NCI-H2196 treated with DMSO at 0.1 percent for 48 hours (cell line): ENCODE measurements at regions not wholly inside any gene's neighbourhood (a gene's known extent, or its start where the extent isn't known, plus 50 kb on each side); places are given as distances from the start of the nearest gene placed in this dataset.
A peak's percentile ranks its signal among the peaks of the same experiment; 100 is the strongest.

Experiments used
- DNase-seq: peaks from one replicate; lab custom pipeline; 2025; ENCODE audit not compliant: unreplicated experiment; lab: John Stamatoyannopoulos, UW

DNA sequence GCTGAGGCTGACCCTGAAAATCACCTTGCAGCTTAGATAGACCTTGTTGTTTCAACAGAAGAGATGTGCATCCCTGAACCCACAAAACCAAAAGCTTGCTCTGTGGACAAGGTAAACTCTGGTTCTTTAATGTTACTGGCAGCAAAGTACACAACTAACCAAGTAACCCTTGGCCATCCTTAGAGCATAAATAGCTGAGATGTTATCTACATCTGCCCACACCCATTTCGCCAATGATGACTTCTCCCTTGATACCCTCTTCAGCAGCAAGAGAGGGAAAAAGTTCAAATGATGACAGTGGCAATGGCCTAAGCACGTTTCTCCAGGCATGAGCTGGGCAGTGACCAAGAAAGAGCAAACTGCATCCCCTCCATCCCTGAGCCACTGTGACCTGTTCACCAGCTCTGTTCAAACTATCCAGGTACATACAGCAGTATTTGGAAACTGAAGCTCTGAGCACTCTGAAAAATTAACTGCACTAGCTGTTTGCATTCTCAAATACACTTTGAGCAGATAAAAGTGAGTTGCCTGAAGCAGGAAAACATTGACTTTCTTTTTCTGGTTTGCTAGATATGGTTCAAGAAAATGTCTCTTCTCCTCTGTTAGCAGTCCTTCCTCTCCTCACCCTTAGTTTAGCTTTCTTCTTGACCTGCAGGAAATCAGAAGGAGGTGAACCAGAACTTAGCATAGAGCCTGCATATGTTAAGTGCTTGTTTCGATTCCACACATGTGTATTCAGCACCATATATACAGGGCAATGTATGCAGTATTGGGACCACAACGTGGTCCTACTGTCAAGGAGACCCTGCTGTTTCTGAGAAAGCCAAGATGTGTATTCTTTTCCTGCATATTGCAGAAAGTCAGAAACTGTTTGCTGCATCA lies 231.7 kb downstream of the FOXO1 start:
- DNase-seq = no peak

DNA sequence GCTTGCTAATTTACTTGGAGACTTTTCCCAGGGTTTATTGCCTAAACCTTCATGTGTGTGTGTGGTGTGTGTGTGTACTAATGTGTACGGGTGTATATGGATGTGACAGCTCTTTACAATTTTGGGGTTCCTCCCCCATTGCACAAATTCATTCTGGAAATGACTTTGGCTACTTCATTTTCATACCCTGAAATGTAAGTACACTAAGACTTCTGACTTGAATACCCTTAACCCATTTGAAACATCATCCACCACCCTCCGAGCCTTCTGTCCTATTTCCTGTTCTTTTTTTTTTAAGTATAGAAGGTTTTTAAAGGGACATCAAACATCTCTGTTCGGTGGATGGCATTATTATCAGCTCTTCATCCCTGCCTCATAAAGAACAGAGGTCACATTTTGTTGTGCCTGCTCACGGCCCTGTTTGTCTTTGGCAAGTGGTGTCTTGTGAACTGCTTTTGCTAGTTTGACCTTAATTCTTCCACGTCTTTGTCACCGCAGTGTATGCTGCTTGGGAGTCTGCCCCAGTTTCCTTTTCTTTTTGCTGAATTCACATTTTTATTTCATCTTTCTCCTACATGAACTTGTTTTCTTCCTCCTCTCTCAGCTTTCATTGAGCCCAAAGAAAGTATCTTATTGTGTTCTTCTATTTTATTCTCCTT lies 228.3 kb downstream of the FOXO1 start:
- DNase-seq = no peak

- DNase-seq = no peak
These were observed 227.2 kb downstream of the FOXO1 start for GRCh38 chr13:40438999-40439797.

DNA sequence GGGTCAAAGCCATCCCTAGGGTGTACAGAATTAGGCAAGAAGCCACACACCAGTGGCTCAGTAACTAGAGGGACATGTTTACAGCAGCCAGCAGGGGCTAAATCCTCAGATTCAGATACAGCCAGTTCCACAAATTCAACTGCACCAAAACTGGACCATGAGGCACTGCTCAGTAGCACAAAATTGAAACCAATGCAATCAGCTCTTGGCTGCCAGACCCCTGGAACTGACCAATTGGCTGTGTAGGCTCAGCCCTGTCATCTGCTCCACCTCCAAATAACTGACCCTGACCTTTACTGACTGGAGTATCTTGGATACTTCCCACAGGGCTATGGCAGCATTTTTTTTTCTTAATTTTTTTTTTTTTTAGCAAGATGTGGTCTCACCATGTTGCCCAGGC lies 226.5 kb downstream of the FOXO1 start:
- no peak for DNase-seq

DNA sequence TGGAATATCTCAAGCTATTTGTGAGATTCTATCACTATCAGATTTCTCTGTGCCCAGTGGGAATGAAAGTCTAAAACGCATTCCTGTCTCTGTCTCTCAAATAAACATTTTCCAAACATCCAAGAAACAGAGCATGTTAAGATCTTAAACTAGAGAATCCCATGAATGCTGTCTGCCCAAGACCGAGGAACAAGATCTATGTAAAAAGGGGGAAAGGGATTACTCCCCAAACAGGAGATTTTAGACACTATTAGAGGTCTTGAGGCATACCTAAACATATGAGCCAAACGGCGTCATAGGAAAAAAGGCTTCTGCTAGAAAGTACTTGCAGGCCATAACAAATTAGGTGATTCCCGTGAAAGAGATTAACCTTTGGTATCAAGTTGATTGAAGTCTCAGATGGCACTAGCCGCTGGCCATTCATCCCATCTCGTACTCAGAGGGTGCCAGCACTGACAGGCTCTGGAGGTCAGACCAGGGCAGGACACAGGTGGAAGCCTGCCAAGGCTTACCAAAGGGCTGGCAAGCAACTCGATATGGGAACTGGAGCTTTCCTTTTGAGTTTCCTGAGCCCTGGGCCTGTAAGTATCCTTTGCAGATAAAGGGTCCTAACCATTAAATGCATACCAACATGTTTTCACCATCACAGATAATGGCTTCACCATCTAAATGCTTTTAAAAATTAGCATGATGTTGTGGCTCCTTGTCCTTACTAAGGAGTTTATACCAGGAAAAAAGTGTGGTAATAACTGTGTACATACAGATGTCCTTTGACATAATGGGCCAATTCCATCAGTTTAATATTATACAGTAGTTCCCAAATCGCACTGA lies 225.2 kb downstream of the FOXO1 start:
- DNase-seq = peak; percentile 49

- DNase-seq = no peak
These were observed 224.2 kb downstream of the FOXO1 start for GRCh38 chr13:40442231-40442630.

DNA sequence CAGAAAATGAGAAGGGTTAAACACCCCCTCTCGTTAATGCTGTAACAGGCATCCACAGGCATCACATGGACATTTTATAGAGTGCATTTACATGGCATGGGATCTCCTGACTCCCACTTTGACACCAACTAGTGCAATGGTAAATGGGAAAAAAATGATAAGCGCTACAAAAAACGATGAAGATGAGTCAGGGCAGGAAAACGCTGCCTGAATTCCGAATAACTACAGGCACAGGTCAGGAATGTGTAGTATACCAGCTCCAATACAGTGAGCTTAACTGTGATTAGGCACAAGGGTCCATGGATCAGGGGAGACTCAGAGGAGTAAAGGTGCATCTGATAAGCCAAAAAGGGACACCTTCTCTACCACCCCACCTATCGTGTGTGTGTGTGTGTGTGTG lies 223.6 kb downstream of the FOXO1 start:
- no peak for DNase-seq

DNA sequence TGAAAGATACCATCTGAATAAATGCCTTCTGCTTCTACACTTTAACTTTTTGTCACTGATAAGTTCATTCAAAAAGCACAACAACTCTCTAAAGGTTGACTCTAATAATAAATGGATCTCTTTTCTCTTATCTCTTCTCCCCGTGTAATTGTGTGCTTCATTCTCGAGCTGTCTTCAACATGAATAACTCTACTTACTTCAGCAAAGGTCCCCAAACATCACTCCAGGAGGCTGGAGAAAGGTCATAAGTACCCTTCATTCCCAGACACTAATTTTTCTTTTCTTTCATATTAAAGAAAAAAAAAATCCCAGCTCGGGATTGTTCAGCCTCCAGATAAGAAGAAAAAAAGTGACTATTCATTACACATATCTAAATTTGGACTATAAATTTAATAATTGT lies 222.2 kb downstream of the FOXO1 start:
- no peak for DNase-seq

DNA sequence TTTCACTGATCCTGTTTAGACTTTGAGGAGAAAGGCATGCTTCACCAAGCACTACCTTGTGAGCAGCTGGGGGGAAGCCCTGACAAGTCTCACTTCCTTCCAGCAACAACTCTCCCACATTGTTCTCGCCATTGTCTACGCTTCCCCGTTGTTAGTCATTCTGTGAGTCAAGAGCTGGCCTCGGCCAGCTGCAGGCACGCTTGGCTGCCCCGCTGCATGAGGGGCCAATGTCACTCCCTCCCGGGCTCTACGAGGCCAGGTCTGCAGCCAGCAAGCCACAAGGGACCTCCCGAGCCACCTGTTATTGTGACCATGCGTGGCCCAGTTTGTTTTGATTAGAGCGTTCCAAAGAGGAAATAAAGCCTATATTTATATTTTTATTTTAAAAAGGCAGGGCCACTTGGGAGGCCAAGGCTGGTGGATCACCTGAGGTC lies 220.9 kb downstream of the FOXO1 start:
- DNase-seq = no peak

DNA sequence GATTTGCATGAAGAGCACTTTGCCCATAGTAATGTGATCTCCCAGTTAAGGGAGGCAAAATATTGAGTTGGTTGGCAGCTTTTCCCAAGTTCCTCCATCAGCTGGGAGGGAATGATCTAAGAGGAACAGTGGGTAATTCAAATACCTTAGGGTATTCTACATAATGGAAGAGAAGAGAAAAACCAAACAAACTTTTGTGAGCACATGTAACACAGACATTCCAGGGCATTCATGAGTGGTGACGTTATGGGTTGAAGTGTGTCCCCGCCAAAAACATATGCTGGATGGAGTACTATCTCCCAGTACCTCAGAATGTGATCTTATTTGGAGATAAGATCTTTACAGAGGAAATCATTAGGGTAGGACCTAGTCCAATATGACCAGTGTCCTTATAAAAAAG lies 220.1 kb downstream of the FOXO1 start:
- DNase-seq = no peak

- no peak for DNase-seq
These were observed 218.6 kb downstream of the FOXO1 start for GRCh38 chr13:40447857-40448256.

GRCh38 chr13:40452038-40452666 lies 214.3 kb downstream of the FOXO1 start:
- no peak for DNase-seq

- no peak for DNase-seq
These were observed 213.6 kb downstream of the FOXO1 start for GRCh38 chr13:40452741-40453334.

GRCh38 chr13:40453351-40454021 lies 213.0 kb downstream of the FOXO1 start:
- DNase-seq = no peak

GRCh38 chr13:40456397-40456953 lies 210.0 kb downstream of the FOXO1 start:
- DNase-seq = no peak

DNA sequence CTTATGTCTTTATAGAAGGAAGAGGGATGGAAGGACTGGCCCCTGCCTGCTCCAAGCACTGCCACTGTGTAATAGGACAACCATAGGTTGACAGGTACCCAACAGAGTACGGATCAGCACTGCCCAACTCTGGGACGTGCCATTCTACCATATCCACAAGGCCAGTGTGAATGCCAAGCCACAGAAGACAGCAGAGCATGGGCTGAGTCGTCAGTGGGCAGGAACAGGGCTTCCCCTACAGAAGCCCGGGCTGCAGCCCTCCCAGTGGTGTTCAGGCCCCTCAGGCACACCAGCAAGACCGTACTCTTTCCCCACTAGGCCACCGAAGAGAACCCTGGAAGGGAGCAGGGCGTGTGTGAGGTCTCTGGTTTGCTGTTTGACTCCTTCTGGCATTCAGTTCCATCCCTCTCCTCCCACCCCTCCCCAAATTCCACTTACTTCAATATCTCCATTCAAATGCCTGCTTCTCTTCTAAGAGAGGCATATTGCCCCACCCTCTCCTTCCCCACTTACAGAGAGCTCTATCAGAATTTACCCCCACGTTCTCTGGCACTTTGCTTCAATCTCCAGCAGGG lies 209.4 kb downstream of the FOXO1 start:
- DNase-seq = no peak

GRCh38 chr13:40457929-40458719 lies 208.3 kb downstream of the FOXO1 start:
- DNase-seq = no peak

- DNase-seq = no peak
These were observed 207.8 kb downstream of the FOXO1 start for GRCh38 chr13:40458720-40458990.
